Right lung (tissue), 2 donors: ENCODE measurements at regions not wholly inside any gene's neighbourhood (a gene's known extent, or its start where the extent isn't known, plus 50 kb on each side); places are given as distances from the start of the nearest gene placed in this dataset.

Experiments
- DNase-seq, 2 donors: peaks; one replicate each; pipeline ENCODE4 v3.0.0-alpha.2; 2013

- no peak for DNase-seq
These were observed 52.0 kb upstream of the COL3A1 start for GRCh38 chr2:188922191-188922590.
